K562 (cell line): ENCODE measurements at regions not wholly inside any gene's neighbourhood (a gene's known extent, or its start where the extent isn't known, plus 50 kb on each side); places are given as distances from the start of the nearest gene placed in this dataset.

Source experiments
- ATAC-seq: fragments of 200-7000 bp; cut with Tn5 transposase; 3 replicates; pipeline ENCODE4 v1.9.1; 2020; ENCODE audit warnings: moderate library complexity
- BruUV-seq: library from RNA; stranded (reverse); fragments of 400-500 nt; replicated peaks from 2 replicates; lab custom pipeline; 2021; lab: Mats Ljungman, UMichigan
- CTCF ChIA-PET: fragments of 300-600 bp; formaldehyde crosslinking; extraction: SDS; loops from one replicate; lab custom pipeline; 2021; ENCODE audit warnings: low intra/inter-chr PET ratio; lab: Yijun Ruan, JAX
- POLR2A ChIA-PET: fragments of 300-600, 350-650 bp; sonication (Branson Sonifier 250); formaldehyde crosslinking; extraction: SDS; loops from one replicate; lab custom pipeline; 2021; ENCODE audit warnings: antibody characterized with exemption, inconsistent platforms; lab: Yijun Ruan, JAX
- DNase-seq, 4 experiments: peaks; one replicate each; pipeline versions ENCODE4 v3.0.0 to v3.0.0-alpha.2; 2011 to 2018; ENCODE audit warnings: low spot score in 3 of 4, mixed read lengths in 3 of 4; ENCODE audit errors: extremely low read depth in 1 of 4
- FAIRE-seq: peaks from 2 replicates; lab custom pipeline; 2011; peaks lifted over from hg19 to GRCh38; lab: Jason Lieb, UNC
- H2AFZ ChIP-seq: 2 replicates; pipeline ENCODE4 v1.6.0; 2011; ENCODE audit warnings: low read depth, low read length, control low read depth, inconsistent platforms
- H3K27ac ChIP-seq: fragments of 200-600 bp; 3 replicates; pipeline ENCODE4 v1.8.0; 2011; ENCODE audit warnings: low read depth, mild to moderate bottlenecking, control low read depth, inconsistent platforms, low read length, moderate library complexity, mixed read lengths; ENCODE audit errors: extremely low read depth
- H3K27me3 ChIP-seq, 2 experiments: fragments of 300-600 bp in 1 of 2; 2 replicates in 1 of 2; 3 replicates in 1 of 2; pipeline versions ENCODE4 v1.6.0 to v1.8.0; 2011; ENCODE audit warnings: inconsistent platforms in 2 of 2, low read length in 2 of 2, mild to moderate bottlenecking in 1 of 2, mixed read lengths in 1 of 2, moderate library complexity in 1 of 2; ENCODE audit not compliant: control insufficient read depth in 2 of 2, insufficient read depth in 2 of 2
- H3K36me3 ChIP-seq: fragments of 300-600 bp; 3 replicates; pipeline ENCODE4 v1.8.0; 2011; ENCODE audit warnings: mild to moderate bottlenecking, low read length, inconsistent platforms; ENCODE audit not compliant: control insufficient read depth, insufficient read depth
- H3K4me1 ChIP-seq, 2 experiments: fragments of 200-600 bp in 1 of 2; replicated peaks in 1 of 2; 2 replicates in 1 of 2; 3 replicates in 1 of 2; pipeline versions ENCODE4 v1.5.1 to v1.8.0; 2011; ENCODE audit warnings: inconsistent platforms in 2 of 2, low read length in 2 of 2, mild to moderate bottlenecking in 1 of 2, mixed read lengths in 1 of 2, moderate library complexity in 1 of 2; ENCODE audit not compliant: control insufficient read depth in 2 of 2, insufficient read depth in 2 of 2
- H3K4me2 ChIP-seq: 2 replicates; pipeline ENCODE4 v1.6.1; 2011; ENCODE audit warnings: low read length, control low read depth, inconsistent platforms, mixed read lengths; ENCODE audit not compliant: insufficient read depth
- H3K4me3 ChIP-seq: fragments of 200-600 bp; sonication (generic), shearing (Covaris generic); 2 replicates; pipeline ENCODE4 v1.5.1; 2016; ENCODE audit warnings: control low read depth, inconsistent platforms
- H3K79me2 ChIP-seq: fragments of 200-600 bp; 3 replicates; pipeline ENCODE4 v1.8.0; 2011; ENCODE audit warnings: low read length, inconsistent platforms; ENCODE audit not compliant: control insufficient read depth, insufficient read depth
- H3K9ac ChIP-seq, 2 experiments: 2 replicates each; pipeline versions ENCODE4 v1.6.0 to v1.6.1; 2011; ENCODE audit warnings: low read depth in 2 of 2, low read length in 2 of 2, control low read depth in 1 of 2, inconsistent platforms in 1 of 2, mild to moderate bottlenecking in 1 of 2, mixed read lengths in 1 of 2; ENCODE audit not compliant: insufficient read depth in 1 of 2
- H3K9me1 ChIP-seq: one replicate; pipeline ENCODE4 v1.6.0; 2011; ENCODE audit warnings: inconsistent platforms, mild to moderate bottlenecking, low read length, moderate library complexity; ENCODE audit not compliant: control insufficient read depth, insufficient read depth
- H3K9me3 ChIP-seq: replicated peaks from 2 replicates; pipeline ENCODE4 v1.5.1; 2011; ENCODE audit warnings: low read depth, low read length, inconsistent platforms; ENCODE audit not compliant: control insufficient read depth, insufficient read depth
- H4K20me1 ChIP-seq: replicated peaks from 2 replicates; pipeline ENCODE4 v1.6.1; 2011; ENCODE audit warnings: low read length, inconsistent platforms, mixed read lengths; ENCODE audit not compliant: control insufficient read depth, insufficient read depth
- BCL6 ChIP-seq: fragments of 250-450 bp; sonication (Bioruptor Pico); IDR thresholded peaks from 2 replicates; pipeline ENCODE4 v1.4.0; 2020
- BDP1 ChIP-seq: IDR thresholded peaks from 3 replicates; pipeline ENCODE4 v1.6.1; 2011; ENCODE audit not compliant: insufficient read length, insufficient read depth
- GTF2E2 ChIP-seq: fragments of 200-800 bp; sonication (Bioruptor generic); IDR thresholded peaks from 2 replicates; pipeline ENCODE4 v1.6.1; 2016; ENCODE audit warnings: missing genetic modification characterization, missing compliant biosample characterization
- KLF13 ChIP-seq: fragments of 450-650 bp; IDR thresholded peaks from 2 replicates; pipeline ENCODE4 v1.6.1; 2016; ENCODE audit warnings: missing genetic modification characterization, low read depth, mild to moderate bottlenecking, missing compliant biosample characterization, moderate library complexity, borderline replicate concordance
- LEF1 ChIP-seq: fragments of 450-650 bp; IDR thresholded peaks from 2 replicates; pipeline ENCODE4 v1.6.1; 2016; ENCODE audit warnings: mild to moderate bottlenecking
- MTF1 ChIP-seq: fragments of 250-450 bp; sonication (Bioruptor Pico); IDR thresholded peaks from 2 replicates; pipeline ENCODE4 v1.9.0; 2021; ENCODE audit warnings: moderate library complexity, mild to moderate bottlenecking, inconsistent platforms, borderline replicate concordance
- SLC30A9 ChIP-seq: fragments of 250-450 bp; sonication (Bioruptor Pico); IDR thresholded peaks from 2 replicates; pipeline ENCODE4 v1.8.0; 2022; ENCODE audit warnings: mild to moderate bottlenecking, moderate library complexity
- ZNF347 ChIP-seq: fragments of 450-650 bp; formaldehyde crosslinking; IDR thresholded peaks from 2 replicates; pipeline ENCODE4 v1.4.0; 2020; ENCODE audit warnings: low read depth, mild to moderate bottlenecking, moderate library complexity
- ZNF561 ChIP-seq: fragments of 450-650 bp; formaldehyde crosslinking; conservative IDR thresholded peaks from 2 replicates; pipeline ENCODE4 v1.4.0; 2020; ENCODE audit warnings: mild to moderate bottlenecking, moderate library complexity
- ZNF766 ChIP-seq: fragments of 200-800 bp; sonication (Bioruptor generic); conservative IDR thresholded peaks from 2 replicates; pipeline ENCODE4 v1.6.1; 2016; ENCODE audit warnings: missing genetic modification characterization, missing compliant biosample characterization
- WGBS: fragments of 100-300 bp; shearing (Covaris generic); methylation state at CpG from one replicate; pipeline ENCODE4 v1.1.6; 2016; ENCODE audit warnings: low coverage, mixed read lengths; ENCODE audit not compliant: insufficient coverage; ENCODE audit errors: missing lambda C conversion rate; 5-methylcytosine and 5-hydroxymethylcytosine counted together
- in situ Hi-C: fragments of 300-500 bp; cut with MboI; formaldehyde crosslinking; loops from 4 replicates; pipeline ENCODE4 v1.15.0; 2018; ENCODE audit warnings: inconsistent platforms, mixed read lengths
- intact Hi-C: fragments of 100-400 bp; cut with micrococcal nuclease; formaldehyde crosslinking; loops from 2 replicates; pipeline ENCODE4 v1.14.2; 2022
- TF ChIP-seq, protein P1 (sequence below): fragments of 250-450 bp; sonication (Bioruptor Pico); IDR thresholded peaks from 2 replicates; pipeline ENCODE4 v1.8.0; 2021; ENCODE audit warnings: moderate library complexity, mild to moderate bottlenecking, inconsistent platforms

DNA sequence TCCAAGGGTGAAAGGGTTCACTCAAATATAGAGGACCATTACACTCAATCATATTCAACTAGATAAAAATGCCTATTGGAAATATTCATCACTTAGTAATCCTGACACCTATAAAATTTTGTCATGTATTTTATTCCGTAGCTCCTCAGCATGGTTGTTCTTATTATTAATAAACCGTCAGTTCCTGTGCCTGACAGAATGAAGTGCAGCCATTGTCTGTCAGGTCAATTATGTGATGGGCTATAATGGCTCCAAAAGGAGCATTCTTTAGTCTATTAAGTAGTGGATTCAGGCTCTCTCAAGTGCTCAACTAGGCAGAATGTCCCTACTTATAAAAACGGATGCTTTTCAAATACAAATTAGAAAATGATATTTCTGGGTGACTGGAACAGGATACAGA lies 916.1 kb upstream of the ANO3 start:
- no peaks in the 10 kb centered on the region for H4K20me1 ChIP-seq
- H2AFZ ChIP-seq: no peak overlapping the region
- POLR2A ChIA-PET: no interaction called here
- no peaks in the 10 kb centered on the region for H3K79me2 ChIP-seq
- no peaks in the 10 kb centered on the region for H3K4me1 ChIP-seq
- no peaks in the 10 kb centered on the region for H3K36me3 ChIP-seq
- CTCF ChIA-PET: no interaction called here
- DNase-seq: no peak
- no peaks in the 10 kb centered on the region for H3K9me1 ChIP-seq
- 2% methylated on average over 3 of the region's 3 CpGs for WGBS
- no peak for ATAC-seq
- in situ Hi-C loops (no loop called here), intact Hi-C loops (no loop called here)
- no peak overlapping the region for H3K4me3 ChIP-seq
- no TSS peak for BruUV-seq
- no peaks in the 10 kb centered on the region for H3K27me3 ChIP-seq
- no peak overlapping the region for H3K27ac ChIP-seq
- H3K4me2 ChIP-seq: no peak overlapping the region
- no peaks in the 10 kb centered on the region for H3K9me3 ChIP-seq
- H3K9ac ChIP-seq: no peak overlapping the region
- FAIRE-seq: no peak
- no peak for TF ChIP-seq MTF1 (CRISPR knock-in tag)
- no peak for TF ChIP-seq ZNF347
- no peak for TF ChIP-seq KLF13 (tag)
- no peak for TF ChIP-seq ZNF766 (CRISPR knock-in tag)
- TF ChIP-seq LEF1: no peak
- no peak for TF ChIP-seq GTF2E2 (tag)
- no peak for TF ChIP-seq SLC30A9
- no peak for TF ChIP-seq ZNF561
- TF ChIP-seq, protein P1, sequence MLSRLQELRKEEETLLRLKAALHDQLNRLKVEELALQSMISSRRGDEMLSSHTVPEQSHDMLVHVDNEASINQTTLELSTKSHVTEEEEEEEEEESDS (CRISPR knock-in tag): no peak
- no peak for TF ChIP-seq BCL6 (CRISPR knock-in tag)
- TF ChIP-seq BDP1: no peak
